ENCODE measurements at regions not wholly inside any gene's neighbourhood (a gene's known extent, or its start where the extent isn't known, plus 50 kb on each side); places are given as distances from the start of the nearest gene placed in this dataset.

- no peak for ATAC-seq
- no peaks in the 10 kb centered on the region for H3K36me3 Mint-ChIP-seq
- no peaks in the 10 kb centered on the region for H3K9me3 Mint-ChIP-seq
- H3K27ac Mint-ChIP-seq: no peak overlapping the region
- no peak for DNase-seq (ENCODE audit: low spot score in 2 of 2)
These were observed 308.9 kb upstream of the DNAJC19 start for GRCh38 chr3:181298421-181298820.

- no peak for DNase-seq (ENCODE audit: low spot score in 2 of 2)
- no peaks in the 10 kb centered on the region for H3K36me3 Mint-ChIP-seq
- H3K9me3 Mint-ChIP-seq: no peaks in the 10 kb centered on the region
- ATAC-seq: peak; percentile 50 to 84
- no peak overlapping the region for H3K27ac Mint-ChIP-seq
These were observed 303.4 kb upstream of the DNAJC19 start for GRCh38 chr3:181292984-181293383.

GRCh38 chr3:181290941-181291340 lies 301.4 kb upstream of the DNAJC19 start:
- no peak for ATAC-seq
- no peaks in the 10 kb centered on the region for H3K9me3 Mint-ChIP-seq
- no peaks in the 10 kb centered on the region for H3K36me3 Mint-ChIP-seq
- no peak for DNase-seq (ENCODE audit: low spot score in 2 of 2)
- H3K27ac Mint-ChIP-seq: no peak overlapping the region

- ATAC-seq (no peak), DNase-seq (ENCODE audit: low spot score in 2 of 2) (no peak)
- H3K9me3 Mint-ChIP-seq: no peaks in the 10 kb centered on the region
- no peak overlapping the region for H3K27ac Mint-ChIP-seq
- no peaks in the 10 kb centered on the region for H3K36me3 Mint-ChIP-seq
These were observed 299.8 kb upstream of the DNAJC19 start for GRCh38 chr3:181289306-181289705.

- Mint-ChIP-seq H3K27ac (no peak overlapping the region), H3K36me3 (no peaks in the 10 kb centered on the region), H3K9me3 (no peaks in the 10 kb centered on the region)
- no peak for DNase-seq (ENCODE audit: low spot score in 2 of 2)
- peak in 1 of 2 donors; percentile 58 for ATAC-seq
These were observed 298.6 kb upstream of the DNAJC19 start for GRCh38 chr3:181288145-181288544.

- no peak for DNase-seq (ENCODE audit: low spot score in 2 of 2)
- no peaks in the 10 kb centered on the region for H3K36me3 Mint-ChIP-seq
- no peak for ATAC-seq
- no peaks in the 10 kb centered on the region for H3K9me3 Mint-ChIP-seq
- no peak overlapping the region for H3K27ac Mint-ChIP-seq
These were observed 289.7 kb upstream of the DNAJC19 start for GRCh38 chr3:181279239-181279565.

- no peaks in the 10 kb centered on the region for H3K36me3 Mint-ChIP-seq
- no peak overlapping the region for H3K27ac Mint-ChIP-seq
- no peak for DNase-seq (ENCODE audit: low spot score in 2 of 2)
- no peak for ATAC-seq
- no peaks in the 10 kb centered on the region for H3K9me3 Mint-ChIP-seq
These were observed 289.1 kb upstream of the DNAJC19 start for GRCh38 chr3:181278468-181279238.

GRCh38 chr3:181276358-181276896 lies 286.9 kb upstream of the DNAJC19 start:
- H3K9me3 Mint-ChIP-seq: no peaks in the 10 kb centered on the region
- DNase-seq (ENCODE audit: low spot score in 2 of 2): no peak
- ATAC-seq: no peak
- H3K36me3 Mint-ChIP-seq: no peaks in the 10 kb centered on the region
- peak overlapping the region in 1 of 2 donors; percentile 66 for H3K27ac Mint-ChIP-seq

- DNase-seq (ENCODE audit: low spot score in 2 of 2) (no peak), ATAC-seq (peak in 1 of 2 donors; percentile 62)
- no peak overlapping the region for H3K27ac Mint-ChIP-seq
- no peaks in the 10 kb centered on the region for H3K9me3 Mint-ChIP-seq
- H3K36me3 Mint-ChIP-seq: no peaks in the 10 kb centered on the region
These were observed 284.5 kb upstream of the DNAJC19 start for GRCh38 chr3:181274025-181274424.

GRCh38 chr3:181267312-181267711 lies 277.8 kb upstream of the DNAJC19 start:
- ATAC-seq: no peak
- DNase-seq (ENCODE audit: low spot score in 2 of 2): no peak
- H3K9me3 Mint-ChIP-seq: peaks cover 4 to 6% of the 10 kb centered on the region in 2 donors
- no peaks in the 10 kb centered on the region for H3K36me3 Mint-ChIP-seq
- H3K27ac Mint-ChIP-seq: no peak overlapping the region

- Mint-ChIP-seq H3K36me3 (no peaks in the 10 kb centered on the region), H3K9me3 (peaks cover 4 to 6% of the 10 kb centered on the region in 2 donors), H3K27ac (no peak overlapping the region)
- ATAC-seq (peak in 1 of 2 donors; percentile 26), DNase-seq (ENCODE audit: low spot score in 2 of 2) (no peak)
These were observed 276.3 kb upstream of the DNAJC19 start for GRCh38 chr3:181265750-181266333.

- DNase-seq (ENCODE audit: low spot score in 2 of 2) (no peak), ATAC-seq (peak in 1 of 2 donors; percentile 84)
- peaks cover 4 to 6% of the 10 kb centered on the region in 2 donors for H3K9me3 Mint-ChIP-seq
- H3K36me3 Mint-ChIP-seq: no peaks in the 10 kb centered on the region
- H3K27ac Mint-ChIP-seq: no peak overlapping the region
These were observed 274.9 kb upstream of the DNAJC19 start for GRCh38 chr3:181264486-181264885.

- ATAC-seq (no peak), DNase-seq (ENCODE audit: low spot score in 2 of 2) (no peak)
- H3K9me3 Mint-ChIP-seq: no peaks in the 10 kb centered on the region
- no peak overlapping the region for H3K27ac Mint-ChIP-seq
- no peaks in the 10 kb centered on the region for H3K36me3 Mint-ChIP-seq
These were observed 264.3 kb upstream of the DNAJC19 start for GRCh38 chr3:181253796-181254195.

GRCh38 chr3:181252631-181253030 lies 263.1 kb upstream of the DNAJC19 start:
- Mint-ChIP-seq H3K36me3 (no peaks in the 10 kb centered on the region), H3K27ac (no peak overlapping the region), H3K9me3 (no peaks in the 10 kb centered on the region)
- ATAC-seq: no peak
- DNase-seq (ENCODE audit: low spot score in 2 of 2): no peak

- no peak for ATAC-seq
- no peaks in the 10 kb centered on the region for H3K36me3 Mint-ChIP-seq
- H3K27ac Mint-ChIP-seq: no peak overlapping the region
- H3K9me3 Mint-ChIP-seq: no peaks in the 10 kb centered on the region
- no peak for DNase-seq (ENCODE audit: low spot score in 2 of 2)
These were observed 261.2 kb upstream of the DNAJC19 start for GRCh38 chr3:181250714-181251113.

GRCh38 chr3:181239441-181239840 lies 249.9 kb upstream of the DNAJC19 start:
- no peaks in the 10 kb centered on the region for H3K36me3 Mint-ChIP-seq
- DNase-seq (ENCODE audit: low spot score in 2 of 2) (no peak), ATAC-seq (no peak)
- H3K9me3 Mint-ChIP-seq: no peaks in the 10 kb centered on the region
- H3K27ac Mint-ChIP-seq: no peak overlapping the region

GRCh38 chr3:181230258-181230657 lies 240.7 kb upstream of the DNAJC19 start:
- ATAC-seq: no peak
- Mint-ChIP-seq H3K36me3 (peaks cover 0 to 12% of the 10 kb centered on the region in 2 donors), H3K27ac (no peak overlapping the region), H3K9me3 (peaks cover 5 to 15% of the 10 kb centered on the region in 2 donors)
- DNase-seq (ENCODE audit: low spot score in 2 of 2): no peak

GRCh38 chr3:181213347-181213746 lies 223.8 kb upstream of the DNAJC19 start:
- ATAC-seq (no peak), DNase-seq (ENCODE audit: low spot score in 2 of 2) (no peak)
- no peaks in the 10 kb centered on the region for H3K36me3 Mint-ChIP-seq
- no peaks in the 10 kb centered on the region for H3K9me3 Mint-ChIP-seq
- no peak overlapping the region for H3K27ac Mint-ChIP-seq

Measured in activated naive CD4-positive, alpha-beta T cell treated with anti-CD3 and anti-CD28 coated beads, Interleukin-2, amount 50 U/mL, for 72 hours (primary cell).